WERI-Rb-1 (cell line): ENCODE measurements at regions not wholly inside any gene's neighbourhood (a gene's known extent, or its start where the extent isn't known, plus 50 kb on each side); places are given as distances from the start of the nearest gene placed in this dataset.

Experiments
- DNase-seq: peaks from one replicate; pipeline ENCODE4 v3.0.0-alpha.2; 2020
- H3K27ac ChIP-seq: fragments of 250-450 bp; sonication (Bioruptor Pico); 2 replicates; pipeline ENCODE4 v1.5.1; 2020; ENCODE audit warnings: mild to moderate bottlenecking, moderate library complexity
- H3K27me3 ChIP-seq: fragments of 250-450 bp; sonication (Bioruptor Pico); 2 replicates; pipeline ENCODE4 v1.5.1; 2021; ENCODE audit warnings: mild to moderate bottlenecking, low read depth, moderate library complexity; ENCODE audit not compliant: insufficient read depth, severe bottlenecking
- H3K36me3 ChIP-seq: fragments of 250-450 bp; sonication (Bioruptor Pico); 2 replicates; pipeline ENCODE4 v1.5.1; 2020; ENCODE audit warnings: mild to moderate bottlenecking, moderate library complexity
- H3K4me3 ChIP-seq: 2 replicates; pipeline ENCODE4 v1.5.1; 2011; ENCODE audit warnings: low read depth, mild to moderate bottlenecking, control low read depth, low read length
- H3K9me3 ChIP-seq: fragments of 250-450 bp; sonication (Bioruptor Pico); 2 replicates; pipeline ENCODE4 v1.5.1; 2021; ENCODE audit warnings: mild to moderate bottlenecking, moderate library complexity; ENCODE audit not compliant: severe bottlenecking
- CTCF ChIP-seq: IDR thresholded peaks from 2 replicates; pipeline ENCODE4 v1.5.1; 2011; ENCODE audit warnings: low read depth, mild to moderate bottlenecking, control low read depth, inconsistent platforms, low read length

GRCh38 chr16:7025616-7026190, 306.9 kb upstream of the RBFOX1 start:
- DNase-seq: peak; percentile 90
- Histone ChIP-seq H3K27me3 (no peaks in the 10 kb centered on the region), H3K27ac (no peak overlapping the region), H3K36me3 (no peaks in the 10 kb centered on the region), H3K4me3 (no peak overlapping the region), H3K9me3 (no peaks in the 10 kb centered on the region)
- peak; percentile 82 for TF ChIP-seq CTCF

GRCh38 chr16:7021653-7022275, 310.9 kb upstream of the RBFOX1 start:
- no peaks in the 10 kb centered on the region for H3K9me3 ChIP-seq
- no peak overlapping the region for H3K27ac ChIP-seq
- no peak for DNase-seq
- H3K27me3 ChIP-seq: no peaks in the 10 kb centered on the region
- no peak for TF ChIP-seq CTCF
- H3K4me3 ChIP-seq: no peak overlapping the region
- H3K36me3 ChIP-seq: no peaks in the 10 kb centered on the region

- no peaks in the 10 kb centered on the region for H3K27me3 ChIP-seq
- no peaks in the 10 kb centered on the region for H3K9me3 ChIP-seq
- no peak overlapping the region for H3K27ac ChIP-seq
- H3K4me3 ChIP-seq: no peak overlapping the region
- DNase-seq: no peak
- no peak for TF ChIP-seq CTCF
- H3K36me3 ChIP-seq: no peaks in the 10 kb centered on the region
These were observed 315.5 kb upstream of the RBFOX1 start for GRCh38 chr16:7017006-7017662.

- DNase-seq: no peak
- TF ChIP-seq CTCF: no peak
- no peak overlapping the region for H3K27ac ChIP-seq
- no peak overlapping the region for H3K4me3 ChIP-seq
- no peaks in the 10 kb centered on the region for H3K9me3 ChIP-seq
- H3K27me3 ChIP-seq: no peaks in the 10 kb centered on the region
- no peaks in the 10 kb centered on the region for H3K36me3 ChIP-seq
These were observed 317.9 kb upstream of the RBFOX1 start for GRCh38 chr16:7014756-7015155.

GRCh38 chr16:7013990-7014389, 318.7 kb upstream of the RBFOX1 start:
- Histone ChIP-seq H3K36me3 (no peaks in the 10 kb centered on the region), H3K27ac (no peak overlapping the region), H3K9me3 (no peaks in the 10 kb centered on the region), H3K27me3 (no peaks in the 10 kb centered on the region), H3K4me3 (no peak overlapping the region)
- TF ChIP-seq CTCF: no peak
- DNase-seq: no peak

GRCh38 chr16:7004266-7004665, 328.4 kb upstream of the RBFOX1 start:
- H3K4me3 ChIP-seq: no peak overlapping the region
- DNase-seq: no peak
- no peaks in the 10 kb centered on the region for H3K27me3 ChIP-seq
- no peaks in the 10 kb centered on the region for H3K9me3 ChIP-seq
- no peak overlapping the region for H3K27ac ChIP-seq
- H3K36me3 ChIP-seq: no peaks in the 10 kb centered on the region
- no peak for TF ChIP-seq CTCF
